GM19463 (cell line): ENCODE measurements at regions not wholly inside any gene's neighbourhood (a gene's known extent, or its start where the extent isn't known, plus 50 kb on each side); places are given as distances from the start of the nearest gene placed in this dataset.
"Not testable (repeated sequence)": the region's sequence is repeated elsewhere in the genome, so short reads cannot be mapped to it uniquely, and the experiment has no call there.

Experiments used
- ATAC-seq: cut with Tn5 transposase; IDR thresholded peaks from one replicate; pipeline ENCODE4 v1.9.1; 2021; ENCODE audit warnings: mild to moderate bottlenecking, moderate library complexity; ENCODE audit not compliant: unreplicated experiment

GRCh38 chr17:72175787-72176515 lies 55.1 kb downstream of the SOX9 start:
- no peak for ATAC-seq

- ATAC-seq: no peak
Measured at GRCh38 chr17:72176516-72176851, 55.7 kb downstream of the SOX9 start.

- no peak for ATAC-seq
Measured at GRCh38 chr17:72176951-72177660, 56.3 kb downstream of the SOX9 start.

GRCh38 chr17:72177738-72178137 lies 56.9 kb downstream of the SOX9 start:
- no peak for ATAC-seq

GRCh38 chr17:72182371-72182873 lies 61.6 kb downstream of the SOX9 start:
- no peak for ATAC-seq

- no peak for ATAC-seq
Measured at GRCh38 chr17:72183194-72183685, 62.4 kb downstream of the SOX9 start.

GRCh38 chr17:72184805-72185204 lies 64.0 kb downstream of the SOX9 start:
- ATAC-seq: no peak

- ATAC-seq: no peak
Measured at GRCh38 chr17:72185564-72185963, 64.7 kb downstream of the SOX9 start.

GRCh38 chr17:72187556-72187955 lies 66.7 kb downstream of the SOX9 start:
- no peak for ATAC-seq

- no peak for ATAC-seq
Measured at GRCh38 chr17:72188801-72189200, 68.0 kb downstream of the SOX9 start.

GRCh38 chr17:72189768-72190593 lies 69.2 kb downstream of the SOX9 start:
- ATAC-seq: no peak

GRCh38 chr17:72191356-72191755 lies 70.5 kb downstream of the SOX9 start:
- ATAC-seq: no peak

- ATAC-seq: no peak
Measured at GRCh38 chr17:72191921-72192799, 71.3 kb downstream of the SOX9 start.

- no peak for ATAC-seq
Measured at GRCh38 chr17:72192800-72193192, 72.0 kb downstream of the SOX9 start.

GRCh38 chr17:72193391-72194106 lies 72.7 kb downstream of the SOX9 start:
- ATAC-seq: no peak

- ATAC-seq: not testable (repeated sequence)
Measured at GRCh38 chr17:72194107-72194440, 73.3 kb downstream of the SOX9 start.

GRCh38 chr17:72199256-72199655 lies 78.4 kb downstream of the SOX9 start:
- ATAC-seq: no peak

- ATAC-seq: no peak
Measured at GRCh38 chr17:72204742-72205141, 83.9 kb downstream of the SOX9 start.

- ATAC-seq: no peak
Measured at GRCh38 chr17:72205357-72205756, 84.5 kb downstream of the SOX9 start.

- no peak for ATAC-seq
Measured at GRCh38 chr17:72205822-72206221, 85.0 kb downstream of the SOX9 start.
